ENCODE measurements at regions not wholly inside any gene's neighbourhood (a gene's known extent, or its start where the extent isn't known, plus 50 kb on each side); places are given as distances from the start of the nearest gene placed in this dataset.

DNA sequence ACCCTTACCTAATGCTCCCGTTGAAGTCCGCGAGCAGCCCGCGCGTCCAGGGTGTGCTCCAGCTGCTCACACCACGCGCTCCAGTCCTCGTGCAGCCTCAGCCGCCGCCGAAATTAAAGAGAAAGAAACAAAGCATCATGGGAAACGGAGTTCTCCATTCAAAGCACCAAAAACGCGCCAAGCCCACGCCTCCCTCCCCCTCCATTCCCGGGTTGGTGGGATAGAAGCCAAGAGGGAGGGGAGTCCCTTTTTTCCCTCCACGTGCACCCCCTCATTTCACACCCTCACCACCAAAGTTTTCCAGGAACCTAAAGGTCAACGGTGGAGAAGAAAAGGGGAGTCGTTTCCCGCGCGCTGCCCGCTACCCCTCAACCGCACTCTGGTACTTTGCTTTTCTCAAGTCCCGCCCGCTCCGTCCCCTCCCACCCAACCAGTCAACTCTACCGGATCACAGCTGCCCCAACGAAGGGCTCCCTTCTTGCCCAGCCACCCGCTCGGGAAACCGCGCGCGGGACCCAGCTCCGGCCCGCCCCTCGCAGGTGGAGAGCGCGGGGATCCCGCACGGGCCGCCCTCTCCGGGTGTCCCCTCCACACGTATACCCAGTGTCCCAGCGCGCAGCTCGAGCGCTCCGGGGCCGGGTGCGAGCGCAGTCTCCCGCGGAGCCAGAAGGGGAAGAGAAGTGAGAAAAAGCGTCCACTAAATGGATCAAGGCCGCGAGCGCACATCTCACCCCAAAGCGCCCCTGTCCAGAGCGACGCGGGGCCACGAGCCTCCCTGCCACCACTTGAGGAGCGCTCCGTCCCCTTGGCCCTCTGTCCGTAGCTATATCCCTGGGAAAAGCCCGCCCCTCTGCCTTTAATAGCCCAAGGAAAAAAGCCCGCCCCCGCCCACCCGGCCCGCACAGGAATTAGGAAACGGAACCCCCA lies 65.1 kb upstream of the CCDC160 start:
- no peak for TF ChIP-seq SPI1 (IDR thresholded peaks at IDR 0.05; ENCODE audit: borderline replicate concordance, low read depth)
- TF ChIP-seq GABPA (IDR thresholded peaks at IDR 0.05; ENCODE audit: low read depth) = no peak
- TF ChIP-seq, protein P1, sequence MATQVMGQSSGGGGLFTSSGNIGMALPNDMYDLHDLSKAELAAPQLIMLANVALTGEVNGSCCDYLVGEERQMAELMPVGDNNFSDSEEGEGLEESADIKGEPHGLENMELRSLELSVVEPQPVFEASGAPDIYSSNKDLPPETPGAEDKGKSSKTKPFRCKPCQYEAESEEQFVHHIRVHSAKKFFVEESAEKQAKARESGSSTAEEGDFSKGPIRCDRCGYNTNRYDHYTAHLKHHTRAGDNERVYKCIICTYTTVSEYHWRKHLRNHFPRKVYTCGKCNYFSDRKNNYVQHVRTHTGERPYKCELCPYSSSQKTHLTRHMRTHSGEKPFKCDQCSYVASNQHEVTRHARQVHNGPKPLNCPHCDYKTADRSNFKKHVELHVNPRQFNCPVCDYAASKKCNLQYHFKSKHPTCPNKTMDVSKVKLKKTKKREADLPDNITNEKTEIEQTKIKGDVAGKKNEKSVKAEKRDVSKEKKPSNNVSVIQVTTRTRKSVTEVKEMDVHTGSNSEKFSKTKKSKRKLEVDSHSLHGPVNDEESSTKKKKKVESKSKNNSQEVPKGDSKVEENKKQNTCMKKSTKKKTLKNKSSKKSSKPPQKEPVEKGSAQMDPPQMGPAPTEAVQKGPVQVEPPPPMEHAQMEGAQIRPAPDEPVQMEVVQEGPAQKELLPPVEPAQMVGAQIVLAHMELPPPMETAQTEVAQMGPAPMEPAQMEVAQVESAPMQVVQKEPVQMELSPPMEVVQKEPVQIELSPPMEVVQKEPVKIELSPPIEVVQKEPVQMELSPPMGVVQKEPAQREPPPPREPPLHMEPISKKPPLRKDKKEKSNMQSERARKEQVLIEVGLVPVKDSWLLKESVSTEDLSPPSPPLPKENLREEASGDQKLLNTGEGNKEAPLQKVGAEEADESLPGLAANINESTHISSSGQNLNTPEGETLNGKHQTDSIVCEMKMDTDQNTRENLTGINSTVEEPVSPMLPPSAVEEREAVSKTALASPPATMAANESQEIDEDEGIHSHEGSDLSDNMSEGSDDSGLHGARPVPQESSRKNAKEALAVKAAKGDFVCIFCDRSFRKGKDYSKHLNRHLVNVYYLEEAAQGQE (IDR thresholded peaks at IDR 0.05; ENCODE audit: insufficient replicate concordance, low read depth) = no peak
- H3K27ac ChIP-seq (replicated peaks) = no peak overlapping the region
- peak overlapping the region; percentile 24; the same call in 1 of the 2 replicates for H3K4me3 ChIP-seq (replicated peaks; ENCODE audit: insufficient read depth, low read length)
- DNase-seq (ENCODE audit: low read depth in 1 of 2, low spot score in 1 of 2) = no peak
- peaks cover 17% of the 10 kb centered on the region for H3K27me3 ChIP-seq (ENCODE audit: insufficient read depth, poor library complexity, severe bottlenecking)

DNA sequence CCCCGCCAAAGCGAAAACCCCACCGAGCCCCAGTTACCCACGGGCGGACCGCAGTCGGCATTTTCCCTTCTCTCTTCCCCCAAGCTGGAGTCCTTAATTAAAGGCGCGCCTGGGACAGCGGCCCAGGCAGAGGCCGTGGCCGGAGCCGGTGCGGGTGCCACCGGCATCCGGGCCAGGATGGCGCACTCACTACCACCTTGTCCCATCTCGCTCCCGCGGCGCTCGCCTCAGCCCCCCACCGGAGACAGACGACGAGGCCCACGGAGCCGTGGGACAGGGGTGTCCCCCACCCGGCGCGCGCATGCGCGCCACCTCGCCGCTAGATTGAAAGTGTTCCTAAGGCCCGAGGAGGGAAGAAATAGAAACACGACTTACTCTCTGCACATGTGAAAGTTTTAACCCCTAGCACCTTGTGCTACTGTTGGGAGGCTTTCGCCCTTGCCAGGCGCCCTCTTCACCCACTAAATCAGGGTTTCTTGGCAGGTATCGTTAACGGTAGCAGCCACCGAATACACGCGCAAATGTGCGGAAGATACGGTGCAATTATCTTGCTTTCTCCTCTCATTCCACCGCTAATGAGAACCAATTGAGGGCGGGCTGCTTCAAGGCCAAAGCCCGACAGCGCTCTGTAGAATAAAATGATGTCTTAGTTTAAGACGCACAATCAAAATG lies 64.3 kb upstream of the CCDC160 start:
- no peak for DNase-seq (ENCODE audit: low read depth in 1 of 2, low spot score in 1 of 2)
- TF ChIP-seq, protein P2, sequence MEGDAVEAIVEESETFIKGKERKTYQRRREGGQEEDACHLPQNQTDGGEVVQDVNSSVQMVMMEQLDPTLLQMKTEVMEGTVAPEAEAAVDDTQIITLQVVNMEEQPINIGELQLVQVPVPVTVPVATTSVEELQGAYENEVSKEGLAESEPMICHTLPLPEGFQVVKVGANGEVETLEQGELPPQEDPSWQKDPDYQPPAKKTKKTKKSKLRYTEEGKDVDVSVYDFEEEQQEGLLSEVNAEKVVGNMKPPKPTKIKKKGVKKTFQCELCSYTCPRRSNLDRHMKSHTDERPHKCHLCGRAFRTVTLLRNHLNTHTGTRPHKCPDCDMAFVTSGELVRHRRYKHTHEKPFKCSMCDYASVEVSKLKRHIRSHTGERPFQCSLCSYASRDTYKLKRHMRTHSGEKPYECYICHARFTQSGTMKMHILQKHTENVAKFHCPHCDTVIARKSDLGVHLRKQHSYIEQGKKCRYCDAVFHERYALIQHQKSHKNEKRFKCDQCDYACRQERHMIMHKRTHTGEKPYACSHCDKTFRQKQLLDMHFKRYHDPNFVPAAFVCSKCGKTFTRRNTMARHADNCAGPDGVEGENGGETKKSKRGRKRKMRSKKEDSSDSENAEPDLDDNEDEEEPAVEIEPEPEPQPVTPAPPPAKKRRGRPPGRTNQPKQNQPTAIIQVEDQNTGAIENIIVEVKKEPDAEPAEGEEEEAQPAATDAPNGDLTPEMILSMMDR (IDR thresholded peaks at IDR 0.05; ENCODE audit: insufficient read depth, low read length) = no peak
- TF ChIP-seq SPI1 (IDR thresholded peaks at IDR 0.05; ENCODE audit: borderline replicate concordance, low read depth) = no peak
- TF ChIP-seq, protein P1 (IDR thresholded peaks at IDR 0.05; ENCODE audit: insufficient replicate concordance, low read depth) = no peak
- TF ChIP-seq GABPA (IDR thresholded peaks at IDR 0.05; ENCODE audit: low read depth) = no peak
- no peak for TF ChIP-seq POLR2AphosphoS5 (IDR thresholded peaks at IDR 0.05; ENCODE audit: low read depth)
- Histone ChIP-seq H3K27me3 (ENCODE audit: insufficient read depth, poor library complexity, severe bottlenecking) (peaks cover 17% of the 10 kb centered on the region), H3K27ac (replicated peaks) (no peak overlapping the region), H3K4me3 (replicated peaks; ENCODE audit: insufficient read depth, low read length) (peak overlapping the region; percentile 24)

DNA sequence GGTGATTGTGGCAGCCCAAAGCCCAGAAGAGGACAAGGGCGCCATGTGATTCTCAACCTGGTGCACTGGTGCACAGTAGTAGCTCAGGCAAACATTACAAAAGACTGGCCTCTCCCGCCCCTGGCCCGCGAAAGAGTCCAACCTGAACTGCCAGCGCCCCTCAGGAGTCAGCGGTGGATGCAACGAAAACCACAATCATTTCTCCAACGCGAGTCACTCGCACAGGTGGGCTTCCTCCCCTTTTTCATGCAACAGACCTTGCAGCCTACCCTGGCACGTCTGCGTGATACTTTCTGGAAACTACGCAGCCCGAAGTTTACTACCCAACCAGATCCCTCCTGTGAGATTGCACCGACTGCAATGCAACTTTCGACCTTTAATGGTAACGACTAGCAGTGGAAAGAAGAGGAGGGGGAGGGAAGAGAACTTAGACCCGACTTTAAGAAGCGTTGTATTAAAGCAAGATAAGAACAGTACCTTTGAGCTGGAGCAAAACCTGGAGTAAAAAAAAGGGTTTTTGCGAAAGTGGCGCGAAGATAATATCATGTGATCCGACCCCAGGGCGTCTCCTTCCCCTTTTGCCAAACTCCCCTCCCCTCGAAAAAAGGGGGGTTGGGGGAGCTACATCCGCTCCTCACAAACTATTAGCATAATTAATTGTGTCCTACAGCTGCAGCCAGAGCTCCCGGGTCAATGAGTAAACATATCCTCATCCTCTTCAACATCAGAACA lies 63.3 kb upstream of the CCDC160 start:
- Histone ChIP-seq H3K27ac (replicated peaks) (no peak overlapping the region), H3K4me3 (replicated peaks; ENCODE audit: insufficient read depth, low read length) (no peak overlapping the region), H3K27me3 (ENCODE audit: insufficient read depth, poor library complexity, severe bottlenecking) (peaks cover 17% of the 10 kb centered on the region)
- DNase-seq (ENCODE audit: low read depth in 1 of 2, low spot score in 1 of 2) = no peak
- TF ChIP-seq, protein P1 (IDR thresholded peaks at IDR 0.05; ENCODE audit: insufficient replicate concordance, low read depth) = no peak
- TF ChIP-seq SPI1 (IDR thresholded peaks at IDR 0.05; ENCODE audit: borderline replicate concordance, low read depth) (no peak), POLR2AphosphoS5 (IDR thresholded peaks at IDR 0.05; ENCODE audit: low read depth) (no peak), GABPA (IDR thresholded peaks at IDR 0.05; ENCODE audit: low read depth) (no peak)
- TF ChIP-seq, protein P2 (IDR thresholded peaks at IDR 0.05; ENCODE audit: insufficient read depth, low read length) = no peak

All from HL-60 (cell line).